ENCODE measurements at regions not wholly inside any gene's neighbourhood (a gene's known extent, or its start where the extent isn't known, plus 50 kb on each side); places are given as distances from the start of the nearest gene placed in this dataset.

- ATAC-seq (no peak), DNase-seq (no peak)
- no peak overlapping the region for H3K4me3 ChIP-seq
- H3K4me1 ChIP-seq: no peaks in the 10 kb centered on the region
- no peaks in the 10 kb centered on the region for H3K27me3 ChIP-seq
- H3K27ac ChIP-seq: no peak overlapping the region
- H3K9me3 ChIP-seq: no peaks in the 10 kb centered on the region
- no peaks in the 10 kb centered on the region for H3K36me3 ChIP-seq
- intact Hi-C loops (cut with DNase I): no loop called here
- WGBS, 4 donors: 70 to 78% (median 73%) methylated on average over 4 of the region's 4 CpGs
- no peak for TF ChIP-seq POLR2A (IDR thresholded peaks at IDR 0.05)
- no peak for TF ChIP-seq CTCF (IDR thresholded peaks at IDR 0.05)
Measured at GRCh38 chr3:105174017-105174615, 192.6 kb upstream of the ALCAM start.

DNA sequence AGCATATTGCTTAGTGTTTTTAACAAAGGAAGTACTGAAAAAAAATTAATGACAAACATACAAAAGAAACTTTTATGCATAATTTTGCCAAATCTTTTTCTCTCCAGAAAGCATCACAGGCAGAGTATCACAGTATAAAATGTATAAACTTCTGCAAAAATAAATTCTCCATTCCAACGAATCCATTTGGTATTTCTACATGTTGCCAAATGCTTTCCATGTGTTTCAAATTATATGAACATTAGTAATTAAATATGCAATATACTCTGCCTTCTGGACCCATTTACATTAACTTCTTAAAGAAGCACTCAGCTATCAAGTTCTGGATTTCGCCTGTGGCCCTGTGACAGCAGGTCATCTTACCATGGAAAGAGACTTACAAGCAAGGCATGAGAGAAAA lies 189.1 kb upstream of the ALCAM start:
- Histone ChIP-seq H3K9me3 (no peaks in the 10 kb centered on the region), H3K27me3 (no peaks in the 10 kb centered on the region), H3K4me1 (no peaks in the 10 kb centered on the region), H3K27ac (no peak overlapping the region), H3K36me3 (no peaks in the 10 kb centered on the region), H3K4me3 (no peak overlapping the region)
- ATAC-seq: no peak
- no peak for DNase-seq
- intact Hi-C loops (cut with DNase I): no loop called here
- TF ChIP-seq POLR2A (IDR thresholded peaks at IDR 0.05) (no peak), CTCF (IDR thresholded peaks at IDR 0.05) (no peak)
- 69 to 79% (median 74%) methylated on average over 2 of the region's 2 CpGs for WGBS, 4 donors

DNA sequence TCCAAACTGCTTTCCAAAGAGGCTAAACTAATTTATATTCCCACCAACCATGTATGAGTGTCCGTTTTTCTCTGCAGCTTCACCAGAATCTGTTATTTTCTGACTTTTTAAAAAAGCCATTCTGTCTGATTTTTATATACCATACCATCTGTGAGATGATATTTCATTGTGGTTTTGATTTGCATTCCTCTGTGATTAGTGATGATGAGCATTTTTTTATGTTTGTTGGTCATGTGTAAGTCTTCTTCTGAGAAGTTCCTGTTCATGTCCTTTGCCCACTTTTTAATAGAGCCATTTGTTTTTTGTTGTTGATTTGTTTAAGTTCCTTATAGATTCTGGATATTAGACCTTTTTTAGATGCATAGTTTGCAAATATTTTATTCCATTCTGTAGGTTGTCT lies 179.4 kb upstream of the ALCAM start:
- intact Hi-C loops (cut with DNase I): no loop called here
- H3K4me1 ChIP-seq: no peaks in the 10 kb centered on the region
- no peak overlapping the region for H3K4me3 ChIP-seq
- H3K9me3 ChIP-seq: peaks cover 0 to 26% (median 11%) of the 10 kb centered on the region in 12 donors
- DNase-seq: no peak
- no peak for TF ChIP-seq CTCF (IDR thresholded peaks at IDR 0.05)
- no peak for TF ChIP-seq POLR2A (IDR thresholded peaks at IDR 0.05)
- no peak for ATAC-seq
- no peaks in the 10 kb centered on the region for H3K36me3 ChIP-seq
- WGBS, 4 donors: 64 to 88% (median 69%) methylated on average over 1 of the region's 1 CpG
- H3K27me3 ChIP-seq: no peaks in the 10 kb centered on the region
- no peak overlapping the region for H3K27ac ChIP-seq

- Histone ChIP-seq H3K4me1 (no peaks in the 10 kb centered on the region), H3K27me3 (no peaks in the 10 kb centered on the region), H3K36me3 (no peaks in the 10 kb centered on the region), H3K4me3 (no peak overlapping the region), H3K9me3 (peaks cover 0 to 11% (median 0%) of the 10 kb centered on the region in 12 donors), H3K27ac (no peak overlapping the region)
- intact Hi-C loops (cut with DNase I): no loop called here
- ATAC-seq: no peak
- TF ChIP-seq POLR2A (IDR thresholded peaks at IDR 0.05): no peak
- no peak for TF ChIP-seq CTCF (IDR thresholded peaks at IDR 0.05)
- no peak for DNase-seq
Measured at GRCh38 chr3:105195260-105195659, 171.4 kb upstream of the ALCAM start.
